Glutamatergic neuron (in vitro differentiated cells): ENCODE measurements at regions not wholly inside any gene's neighbourhood (a gene's known extent, or its start where the extent isn't known, plus 50 kb on each side); places are given as distances from the start of the nearest gene placed in this dataset.

Experiments
- DNase-seq: peaks from one replicate; pipeline ENCODE4 v3.0.0; 2022
- H3K27ac Mint-ChIP-seq: one replicate; pipeline ENCODE4 v1.8.0; 2020; ENCODE audit warnings: mild to moderate bottlenecking, mixed read lengths, inconsistent platforms; ENCODE audit not compliant: unreplicated experiment
- H3K27me3 Mint-ChIP-seq: one replicate; pipeline ENCODE4 v1.8.0; 2020; ENCODE audit warnings: mild to moderate bottlenecking, moderate library complexity, mixed read lengths, inconsistent platforms; ENCODE audit not compliant: unreplicated experiment
- H3K36me3 Mint-ChIP-seq: one replicate; pipeline ENCODE4 v1.8.0; 2020; ENCODE audit warnings: mild to moderate bottlenecking, mixed read lengths, inconsistent platforms; ENCODE audit not compliant: unreplicated experiment
- H3K4me1 Mint-ChIP-seq: one replicate; pipeline ENCODE4 v1.8.0; 2020; ENCODE audit warnings: mild to moderate bottlenecking, low read depth, mixed read lengths, inconsistent platforms; ENCODE audit not compliant: unreplicated experiment
- H3K4me3 Mint-ChIP-seq: one replicate; pipeline ENCODE4 v1.8.0; 2020; ENCODE audit warnings: mild to moderate bottlenecking, mixed read lengths, inconsistent platforms; ENCODE audit not compliant: unreplicated experiment
- H3K9me3 Mint-ChIP-seq: one replicate; pipeline ENCODE4 v1.8.0; 2020; ENCODE audit warnings: mild to moderate bottlenecking, moderate library complexity, mixed read lengths, inconsistent platforms; ENCODE audit not compliant: unreplicated experiment
- CTCF ChIP-seq: fragments of 200-600 bp; sonication (generic); IDR thresholded peaks from one replicate; pipeline ENCODE4 v1.5.0; 2021; ENCODE audit not compliant: partially characterized antibody, unreplicated experiment

- Mint-ChIP-seq H3K4me3 (no peak overlapping the region), H3K9me3 (peaks cover 2% of the 10 kb centered on the region), H3K27me3 (no peaks in the 10 kb centered on the region), H3K27ac (no peak overlapping the region), H3K36me3 (no peaks in the 10 kb centered on the region), H3K4me1 (peaks cover 7% of the 10 kb centered on the region)
- DNase-seq: no peak
- no peak for TF ChIP-seq CTCF
Measured at GRCh38 chrX:40467454-40467853, 113.3 kb upstream of the ATP6AP2 start.

- no peak for DNase-seq
- H3K36me3 Mint-ChIP-seq: no peaks in the 10 kb centered on the region
- H3K4me1 Mint-ChIP-seq: peaks cover 2% of the 10 kb centered on the region
- H3K9me3 Mint-ChIP-seq: peaks cover 2% of the 10 kb centered on the region
- no peaks in the 10 kb centered on the region for H3K27me3 Mint-ChIP-seq
- H3K27ac Mint-ChIP-seq: no peak overlapping the region
- no peak for TF ChIP-seq CTCF
- no peak overlapping the region for H3K4me3 Mint-ChIP-seq
Measured at GRCh38 chrX:40465735-40466551, 114.8 kb upstream of the ATP6AP2 start.

GRCh38 chrX:40462795-40463194, 118.0 kb upstream of the ATP6AP2 start:
- H3K9me3 Mint-ChIP-seq: peaks cover 2% of the 10 kb centered on the region
- H3K4me1 Mint-ChIP-seq: peaks cover 2% of the 10 kb centered on the region
- H3K27me3 Mint-ChIP-seq: peaks cover 2% of the 10 kb centered on the region
- H3K36me3 Mint-ChIP-seq: no peaks in the 10 kb centered on the region
- no peak for DNase-seq
- no peak for TF ChIP-seq CTCF
- no peak overlapping the region for H3K4me3 Mint-ChIP-seq
- no peak overlapping the region for H3K27ac Mint-ChIP-seq

GRCh38 chrX:40460926-40461325, 119.8 kb upstream of the ATP6AP2 start:
- TF ChIP-seq CTCF: no peak
- no peak for DNase-seq
- H3K36me3 Mint-ChIP-seq: no peaks in the 10 kb centered on the region
- H3K27me3 Mint-ChIP-seq: peaks cover 3% of the 10 kb centered on the region
- peaks cover 2% of the 10 kb centered on the region for H3K9me3 Mint-ChIP-seq
- H3K4me3 Mint-ChIP-seq: no peak overlapping the region
- H3K27ac Mint-ChIP-seq: no peak overlapping the region
- peaks cover 2% of the 10 kb centered on the region for H3K4me1 Mint-ChIP-seq

GRCh38 chrX:40459571-40460158, 121.1 kb upstream of the ATP6AP2 start:
- TF ChIP-seq CTCF: no peak
- DNase-seq: no peak
- peaks cover 3% of the 10 kb centered on the region for H3K27me3 Mint-ChIP-seq
- H3K27ac Mint-ChIP-seq: no peak overlapping the region
- no peak overlapping the region for H3K4me3 Mint-ChIP-seq
- no peaks in the 10 kb centered on the region for H3K36me3 Mint-ChIP-seq
- no peaks in the 10 kb centered on the region for H3K9me3 Mint-ChIP-seq
- peaks cover 2% of the 10 kb centered on the region for H3K4me1 Mint-ChIP-seq
